ENCODE measurements at regions not wholly inside any gene's neighbourhood (a gene's known extent, or its start where the extent isn't known, plus 50 kb on each side); places are given as distances from the start of the nearest gene placed in this dataset.
A peak's percentile ranks its signal among the peaks of the same experiment; 100 is the strongest.

DNA sequence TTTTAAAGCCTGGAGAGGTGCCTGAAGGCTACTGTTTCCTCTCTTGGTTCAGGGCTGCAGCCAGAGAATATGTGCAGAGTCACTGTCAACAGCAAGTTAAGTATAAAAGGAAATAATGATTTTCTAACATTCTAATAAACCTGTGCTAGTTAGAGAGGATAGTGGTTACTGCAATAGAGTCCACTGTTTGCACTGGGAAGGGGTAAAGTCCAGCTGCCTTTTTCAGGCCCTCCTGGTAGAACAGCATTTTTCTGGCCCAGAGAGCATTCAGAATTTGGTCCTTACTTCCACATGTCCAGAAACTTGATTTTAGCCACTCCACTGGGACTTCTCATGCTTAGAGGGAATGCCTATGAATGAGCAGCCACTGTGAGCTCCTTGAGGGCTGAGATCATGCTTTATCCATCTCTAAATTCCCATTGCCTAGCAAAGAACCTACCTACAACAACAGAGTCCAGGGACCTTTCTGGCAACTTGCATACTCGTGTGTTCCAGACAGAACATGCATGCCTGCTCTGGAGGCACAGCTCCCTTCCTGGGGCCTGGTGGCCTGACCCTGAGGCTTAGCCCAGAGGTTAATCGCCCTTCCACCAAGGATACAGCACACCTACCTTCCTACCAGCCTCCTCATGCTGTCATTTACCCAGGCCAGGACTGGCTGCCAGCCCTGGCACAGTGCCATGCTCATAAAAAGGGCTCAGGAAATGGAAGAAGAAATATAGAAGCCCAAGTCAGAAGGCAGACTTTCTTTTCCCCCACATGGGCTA lies 50.3 kb upstream of the ATP13A3 start (continued):
- TF ChIP-seq, protein P1, sequence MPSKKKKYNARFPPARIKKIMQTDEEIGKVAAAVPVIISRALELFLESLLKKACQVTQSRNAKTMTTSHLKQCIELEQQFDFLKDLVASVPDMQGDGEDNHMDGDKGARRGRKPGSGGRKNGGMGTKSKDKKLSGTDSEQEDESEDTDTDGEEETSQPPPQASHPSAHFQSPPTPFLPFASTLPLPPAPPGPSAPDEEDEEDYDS (CRISPR knock-in tag; IDR thresholded peaks at IDR 0.05), result no peak; the same call in 1 of the 2 replicates
- TF ChIP-seq ARNT2 (CRISPR knock-in tag; IDR thresholded peaks at IDR 0.05; ENCODE audit: low read depth) (no peak), YY1 (IDR thresholded peaks at IDR 0.05; ENCODE audit: insufficient read depth, insufficient replicate concordance, low read depth, low read length) (no peak), ZNF337 (CRISPR knock-in tag; IDR thresholded peaks at IDR 0.05; ENCODE audit: borderline replicate concordance, low read depth) (no peak), SNAI1 (CRISPR knock-in tag; IDR thresholded peaks at IDR 0.05; ENCODE audit: borderline replicate concordance) (no peak), KLF13 (CRISPR knock-in tag; IDR thresholded peaks at IDR 0.05) (no peak), RELA (CRISPR knock-in tag; IDR thresholded peaks at IDR 0.05) (no peak), MTA1 (CRISPR knock-in tag; IDR thresholded peaks at IDR 0.05; ENCODE audit: borderline replicate concordance) (no peak), TBP (CRISPR knock-in tag; IDR thresholded peaks at IDR 0.05) (no peak), ZNF781 (CRISPR knock-in tag; IDR thresholded peaks at IDR 0.05; ENCODE audit: borderline replicate concordance, not compliant biosample characterization) (no peak), FOXA3 (CRISPR knock-in tag; IDR thresholded peaks at IDR 0.05) (peak; percentile 66), GATA4 (IDR thresholded peaks at IDR 0.05; ENCODE audit: borderline replicate concordance, low read depth) (no peak), ZFP62 (CRISPR knock-in tag; IDR thresholded peaks at IDR 0.05) (no peak), PRMT3 (CRISPR knock-in tag; IDR thresholded peaks at IDR 0.05; ENCODE audit: borderline replicate concordance, low read depth) (no peak)
- TF ChIP-seq, protein P2, sequence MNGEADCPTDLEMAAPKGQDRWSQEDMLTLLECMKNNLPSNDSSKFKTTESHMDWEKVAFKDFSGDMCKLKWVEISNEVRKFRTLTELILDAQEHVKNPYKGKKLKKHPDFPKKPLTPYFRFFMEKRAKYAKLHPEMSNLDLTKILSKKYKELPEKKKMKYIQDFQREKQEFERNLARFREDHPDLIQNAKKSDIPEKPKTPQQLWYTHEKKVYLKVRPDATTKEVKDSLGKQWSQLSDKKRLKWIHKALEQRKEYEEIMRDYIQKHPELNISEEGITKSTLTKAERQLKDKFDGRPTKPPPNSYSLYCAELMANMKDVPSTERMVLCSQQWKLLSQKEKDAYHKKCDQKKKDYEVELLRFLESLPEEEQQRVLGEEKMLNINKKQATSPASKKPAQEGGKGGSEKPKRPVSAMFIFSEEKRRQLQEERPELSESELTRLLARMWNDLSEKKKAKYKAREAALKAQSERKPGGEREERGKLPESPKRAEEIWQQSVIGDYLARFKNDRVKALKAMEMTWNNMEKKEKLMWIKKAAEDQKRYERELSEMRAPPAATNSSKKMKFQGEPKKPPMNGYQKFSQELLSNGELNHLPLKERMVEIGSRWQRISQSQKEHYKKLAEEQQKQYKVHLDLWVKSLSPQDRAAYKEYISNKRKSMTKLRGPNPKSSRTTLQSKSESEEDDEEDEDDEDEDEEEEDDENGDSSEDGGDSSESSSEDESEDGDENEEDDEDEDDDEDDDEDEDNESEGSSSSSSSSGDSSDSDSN (CRISPR knock-in tag; IDR thresholded peaks at IDR 0.05), result peak; percentile 43
- TF ChIP-seq, protein P3, sequence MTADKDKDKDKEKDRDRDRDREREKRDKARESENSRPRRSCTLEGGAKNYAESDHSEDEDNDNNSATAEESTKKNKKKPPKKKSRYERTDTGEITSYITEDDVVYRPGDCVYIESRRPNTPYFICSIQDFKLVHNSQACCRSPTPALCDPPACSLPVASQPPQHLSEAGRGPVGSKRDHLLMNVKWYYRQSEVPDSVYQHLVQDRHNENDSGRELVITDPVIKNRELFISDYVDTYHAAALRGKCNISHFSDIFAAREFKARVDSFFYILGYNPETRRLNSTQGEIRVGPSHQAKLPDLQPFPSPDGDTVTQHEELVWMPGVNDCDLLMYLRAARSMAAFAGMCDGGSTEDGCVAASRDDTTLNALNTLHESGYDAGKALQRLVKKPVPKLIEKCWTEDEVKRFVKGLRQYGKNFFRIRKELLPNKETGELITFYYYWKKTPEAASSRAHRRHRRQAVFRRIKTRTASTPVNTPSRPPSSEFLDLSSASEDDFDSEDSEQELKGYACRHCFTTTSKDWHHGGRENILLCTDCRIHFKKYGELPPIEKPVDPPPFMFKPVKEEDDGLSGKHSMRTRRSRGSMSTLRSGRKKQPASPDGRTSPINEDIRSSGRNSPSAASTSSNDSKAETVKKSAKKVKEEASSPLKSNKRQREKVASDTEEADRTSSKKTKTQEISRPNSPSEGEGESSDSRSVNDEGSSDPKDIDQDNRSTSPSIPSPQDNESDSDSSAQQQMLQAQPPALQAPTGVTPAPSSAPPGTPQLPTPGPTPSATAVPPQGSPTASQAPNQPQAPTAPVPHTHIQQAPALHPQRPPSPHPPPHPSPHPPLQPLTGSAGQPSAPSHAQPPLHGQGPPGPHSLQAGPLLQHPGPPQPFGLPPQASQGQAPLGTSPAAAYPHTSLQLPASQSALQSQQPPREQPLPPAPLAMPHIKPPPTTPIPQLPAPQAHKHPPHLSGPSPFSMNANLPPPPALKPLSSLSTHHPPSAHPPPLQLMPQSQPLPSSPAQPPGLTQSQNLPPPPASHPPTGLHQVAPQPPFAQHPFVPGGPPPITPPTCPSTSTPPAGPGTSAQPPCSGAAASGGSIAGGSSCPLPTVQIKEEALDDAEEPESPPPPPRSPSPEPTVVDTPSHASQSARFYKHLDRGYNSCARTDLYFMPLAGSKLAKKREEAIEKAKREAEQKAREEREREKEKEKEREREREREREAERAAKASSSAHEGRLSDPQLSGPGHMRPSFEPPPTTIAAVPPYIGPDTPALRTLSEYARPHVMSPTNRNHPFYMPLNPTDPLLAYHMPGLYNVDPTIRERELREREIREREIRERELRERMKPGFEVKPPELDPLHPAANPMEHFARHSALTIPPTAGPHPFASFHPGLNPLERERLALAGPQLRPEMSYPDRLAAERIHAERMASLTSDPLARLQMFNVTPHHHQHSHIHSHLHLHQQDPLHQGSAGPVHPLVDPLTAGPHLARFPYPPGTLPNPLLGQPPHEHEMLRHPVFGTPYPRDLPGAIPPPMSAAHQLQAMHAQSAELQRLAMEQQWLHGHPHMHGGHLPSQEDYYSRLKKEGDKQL (CRISPR knock-in tag; IDR thresholded peaks at IDR 0.05; ENCODE audit: low read depth), result no peak
- TF ChIP-seq, protein P4, sequence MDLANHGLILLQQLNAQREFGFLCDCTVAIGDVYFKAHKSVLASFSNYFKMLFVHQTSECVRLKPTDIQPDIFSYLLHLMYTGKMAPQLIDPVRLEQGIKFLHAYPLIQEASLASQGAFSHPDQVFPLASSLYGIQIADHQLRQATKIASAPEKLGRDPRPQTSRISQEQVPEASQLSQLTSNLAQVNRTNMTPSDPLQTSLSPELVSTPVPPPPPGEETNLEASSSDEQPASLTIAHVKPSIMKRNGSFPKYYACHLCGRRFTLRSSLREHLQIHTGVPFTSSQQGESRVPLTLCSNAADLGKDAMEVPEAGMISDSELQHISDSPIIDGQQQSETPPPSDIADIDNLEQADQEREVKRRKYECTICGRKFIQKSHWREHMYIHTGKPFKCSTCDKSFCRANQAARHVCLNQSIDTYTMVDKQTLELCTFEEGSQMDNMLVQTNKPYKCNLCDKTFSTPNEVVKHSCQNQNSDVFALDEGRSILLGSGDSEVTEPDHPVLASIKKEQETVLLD (CRISPR knock-in tag; IDR thresholded peaks at IDR 0.05; ENCODE audit: low read depth), result no peak
- TF ChIP-seq, protein P5, sequence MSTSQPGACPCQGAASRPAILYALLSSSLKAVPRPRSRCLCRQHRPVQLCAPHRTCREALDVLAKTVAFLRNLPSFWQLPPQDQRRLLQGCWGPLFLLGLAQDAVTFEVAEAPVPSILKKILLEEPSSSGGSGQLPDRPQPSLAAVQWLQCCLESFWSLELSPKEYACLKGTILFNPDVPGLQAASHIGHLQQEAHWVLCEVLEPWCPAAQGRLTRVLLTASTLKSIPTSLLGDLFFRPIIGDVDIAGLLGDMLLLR (CRISPR knock-in tag; IDR thresholded peaks at IDR 0.05), result no peak
